AG04450 (cell line): ENCODE measurements at regions not wholly inside any gene's neighbourhood (a gene's known extent, or its start where the extent isn't known, plus 50 kb on each side); places are given as distances from the start of the nearest gene placed in this dataset.
"Not testable (repeated sequence)": the region's sequence is repeated elsewhere in the genome, so short reads cannot be mapped to it uniquely, and the experiment has no call there.

Experiments
- CTCF ChIA-PET: fragments of 300-600, 350-600 bp; formaldehyde crosslinking; extraction: SDS; loops from one replicate; lab custom pipeline; 2022; ENCODE audit warnings: antibody characterized with exemption, inconsistent platforms; lab: Charles Lee
- POLR2A ChIA-PET: fragments of 350-600 bp; formaldehyde crosslinking; extraction: SDS; loops from one replicate; lab custom pipeline; 2021; ENCODE audit warnings: antibody characterized with exemption, inconsistent platforms; lab: Yijun Ruan, JAX
- DNase-seq: peaks from one replicate; pipeline ENCODE4 v3.0.0-alpha.2; 2011; ENCODE audit warnings: low read depth, low spot score
- H3K27ac ChIP-seq: one replicate; pipeline ENCODE4 v1.5.1; 2012; ENCODE audit warnings: low read depth, low read length, control low read depth
- H3K27me3 ChIP-seq: one replicate; pipeline ENCODE4 v1.6.0; 2012; ENCODE audit warnings: low read length; ENCODE audit not compliant: control insufficient read depth, insufficient read depth
- H3K4me3 ChIP-seq: 2 replicates; pipeline ENCODE4 v1.5.1; 2011; ENCODE audit warnings: mild to moderate bottlenecking, low read depth, low read length, control low read depth
- H3K9me3 ChIP-seq: 2 replicates; pipeline ENCODE4 v1.5.1; 2012; ENCODE audit warnings: low read length; ENCODE audit not compliant: control insufficient read depth, insufficient read depth
- CTCF ChIP-seq: IDR thresholded peaks from 2 replicates; pipeline ENCODE4 v1.5.1; 2011; ENCODE audit warnings: low read depth, low read length, control low read depth, inconsistent platforms

- Histone ChIP-seq H3K4me3 (no peak overlapping the region), H3K27ac (no peak overlapping the region), H3K9me3 (no peaks in the 10 kb centered on the region), H3K27me3 (no peaks in the 10 kb centered on the region)
- POLR2A ChIA-PET = no interaction called here
- 0 out of 2 replicates have a peak, but pooled peaks have one; percentile 17 for TF ChIP-seq CTCF
- CTCF ChIA-PET = interaction anchor here (1.3 kb wide), 1 partner anchor 774 kb away, joined by 3 read pairs; no protein-coding TSS in a partner anchor
- DNase-seq = no peak
These were observed 1821.7 kb downstream of the ARAP2 start for GRCh38 chr4:34422472-34423175.

DNA sequence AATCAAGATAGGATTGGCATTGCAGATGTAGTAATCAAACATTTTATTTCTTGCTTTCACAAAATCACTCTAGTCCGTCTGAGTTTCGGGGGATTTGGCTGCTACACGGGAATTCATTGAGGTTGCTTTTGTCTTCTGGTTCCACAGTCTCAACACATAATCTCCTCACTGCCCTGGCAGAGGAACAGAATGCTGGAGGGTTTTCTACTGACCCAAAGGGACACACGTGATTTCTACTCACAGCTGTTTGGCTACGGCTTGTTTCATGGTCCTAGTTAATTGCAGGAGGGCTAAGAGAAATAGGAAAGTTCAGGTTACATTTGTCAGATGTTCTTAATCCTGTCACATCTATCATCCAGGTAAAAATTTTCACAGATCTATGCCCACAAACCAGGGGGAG, 1811.6 kb downstream of the ARAP2 start:
- ChIA-PET POLR2A (no interaction called here), CTCF (no interaction called here)
- TF ChIP-seq CTCF = no peak
- Histone ChIP-seq H3K9me3 (no peaks in the 10 kb centered on the region), H3K27me3 (no peaks in the 10 kb centered on the region), H3K4me3 (no peak overlapping the region), H3K27ac (no peak overlapping the region)
- DNase-seq = no peak

GRCh38 chr4:34434377-34434776, 1809.9 kb downstream of the ARAP2 start:
- H3K4me3 ChIP-seq, H3K27ac ChIP-seq, CTCF ChIA-PET, H3K9me3 ChIP-seq, H3K27me3 ChIP-seq, DNase-seq, POLR2A ChIA-PET: not testable (repeated sequence)

DNA sequence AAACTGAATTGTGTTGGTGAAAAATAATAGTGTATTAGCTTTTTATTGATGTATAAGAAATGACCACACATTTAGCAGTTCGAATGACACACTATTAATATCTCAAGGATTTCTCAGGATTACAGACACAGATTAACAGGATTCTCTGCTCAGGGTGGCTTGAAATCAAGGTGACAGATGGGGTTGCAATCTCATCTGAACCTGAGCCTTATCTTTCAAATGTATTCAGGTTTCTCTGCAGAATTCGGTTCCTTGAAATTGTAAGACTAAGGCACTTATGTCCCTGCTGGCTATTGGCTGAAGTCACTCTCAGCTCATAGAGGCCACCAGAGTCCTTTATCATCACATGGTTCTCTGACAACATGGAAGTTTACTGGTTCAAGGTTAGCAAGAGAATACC, 1780.1 kb downstream of the ARAP2 start:
- CTCF ChIA-PET = no interaction called here
- POLR2A ChIA-PET = no interaction called here
- no peak for DNase-seq

DNA sequence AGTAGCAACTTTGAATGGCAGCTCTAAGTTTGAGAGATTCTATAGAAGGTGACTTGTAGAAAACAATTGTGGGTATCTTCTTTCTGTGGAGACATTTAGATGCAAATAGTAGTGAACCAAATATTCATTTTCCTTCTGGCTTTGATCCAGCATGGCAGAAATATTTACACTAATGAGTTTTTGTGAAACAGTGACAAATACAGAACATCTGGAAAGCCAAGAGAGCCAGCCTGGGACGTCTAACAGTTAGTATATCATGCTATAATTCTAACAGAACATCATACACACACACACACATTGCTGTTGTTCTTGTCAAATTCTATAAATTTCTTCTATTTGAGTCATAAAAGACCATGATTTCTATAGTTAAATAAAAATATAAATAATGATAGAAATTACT, 1777.9 kb downstream of the ARAP2 start:
- no peak for DNase-seq
- no peak overlapping the region for H3K27ac ChIP-seq
- H3K4me3 ChIP-seq = no peak overlapping the region
- ChIA-PET POLR2A (no interaction called here), CTCF (no interaction called here)
- H3K9me3 ChIP-seq = no peaks in the 10 kb centered on the region
- TF ChIP-seq CTCF = no peak
- H3K27me3 ChIP-seq = no peaks in the 10 kb centered on the region

More for the DNA sequence above, 1780.1 kb downstream of the ARAP2 start:
- H3K9me3 ChIP-seq = no peaks in the 10 kb centered on the region
- TF ChIP-seq CTCF = no peak
- H3K27ac ChIP-seq = no peak overlapping the region
- no peak overlapping the region for H3K4me3 ChIP-seq
- H3K27me3 ChIP-seq = no peaks in the 10 kb centered on the region
